GM21423 (cell line): ENCODE measurements at regions not wholly inside any gene's neighbourhood (a gene's known extent, or its start where the extent isn't known, plus 50 kb on each side); places are given as distances from the start of the nearest gene placed in this dataset.
"Not testable (repeated sequence)": the region's sequence is repeated elsewhere in the genome, so short reads cannot be mapped to it uniquely, and the experiment has no call there.

Source experiments
- ATAC-seq: cut with Tn5 transposase; IDR thresholded peaks from one replicate; pipeline ENCODE4 v1.9.1; 2021; ENCODE audit warnings: mild to moderate bottlenecking, moderate library complexity; ENCODE audit not compliant: unreplicated experiment

DNA sequence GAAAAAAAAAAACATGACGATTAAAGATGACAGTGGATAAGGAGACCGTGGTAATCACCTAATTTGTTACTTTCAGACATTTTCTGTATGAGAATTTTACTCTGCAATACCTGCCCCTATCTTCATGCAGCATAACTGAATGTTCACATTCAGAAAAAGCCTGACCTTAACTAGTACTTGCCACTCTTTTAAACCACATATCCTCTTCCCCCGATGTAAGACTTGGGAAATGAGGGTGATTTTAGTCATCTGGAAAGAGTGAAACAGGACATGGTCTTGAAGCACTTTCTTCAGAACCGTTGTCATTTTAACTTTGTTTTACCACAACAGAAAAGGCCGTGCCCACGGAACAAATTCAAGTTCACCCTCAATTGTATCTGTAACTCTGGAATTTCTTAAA, 318.5 kb downstream of the BCL2L11 start:
- not testable (repeated sequence) for ATAC-seq

- not testable (repeated sequence) for ATAC-seq
These were observed 320.9 kb downstream of the BCL2L11 start for GRCh38 chr2:111441614-111442013.

- ATAC-seq = not testable (repeated sequence)
These were observed 322.2 kb downstream of the BCL2L11 start for GRCh38 chr2:111442767-111443454.

- not testable (repeated sequence) for ATAC-seq
These were observed 323.8 kb downstream of the BCL2L11 start for GRCh38 chr2:111444516-111444915.

GRCh38 chr2:111445191-111445929, 324.6 kb downstream of the BCL2L11 start:
- ATAC-seq = not testable (repeated sequence)

DNA sequence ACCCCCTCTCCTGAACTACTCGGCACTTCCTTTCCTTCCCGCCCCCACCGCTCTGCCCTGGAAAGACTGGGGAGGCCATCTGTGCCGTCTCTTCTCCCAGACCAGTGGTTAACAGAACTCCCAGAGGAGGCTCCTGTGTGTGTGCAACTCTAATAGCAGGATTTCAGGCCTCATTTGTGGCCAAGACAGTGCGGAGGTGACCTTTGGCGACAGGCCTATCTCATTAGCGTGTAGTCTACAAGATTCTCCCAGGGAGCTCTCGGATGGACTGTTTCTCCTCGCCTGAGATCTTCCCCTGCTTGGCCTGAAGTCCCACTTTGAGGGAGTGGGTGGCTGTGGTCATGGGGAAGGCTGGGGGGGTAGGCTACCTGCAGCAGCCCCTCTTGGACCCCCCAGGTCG, 325.2 kb downstream of the BCL2L11 start:
- not testable (repeated sequence) for ATAC-seq

DNA sequence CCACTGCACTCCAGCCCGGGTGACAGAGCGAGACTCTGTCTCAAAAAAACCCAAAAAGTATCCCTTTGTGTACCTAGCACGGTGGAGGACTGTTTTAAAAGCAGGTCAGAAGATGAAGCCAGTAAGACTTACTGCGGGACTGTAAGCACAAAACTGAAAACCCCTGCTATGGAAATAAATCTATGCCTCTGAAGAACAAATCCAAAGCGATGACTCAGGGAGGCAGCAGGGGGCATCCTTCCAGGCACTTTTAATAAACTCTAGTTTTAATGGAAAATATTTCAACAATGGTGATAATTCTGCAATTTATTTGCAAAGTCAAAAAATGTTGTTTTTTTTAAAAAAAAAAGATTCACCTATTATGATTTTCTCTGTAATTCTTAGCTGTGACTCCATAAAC, 326.8 kb downstream of the BCL2L11 start:
- ATAC-seq = not testable (repeated sequence)

GRCh38 chr2:111448796-111449195, 328.1 kb downstream of the BCL2L11 start:
- not testable (repeated sequence) for ATAC-seq

GRCh38 chr2:111450526-111450925, 329.8 kb downstream of the BCL2L11 start:
- not testable (repeated sequence) for ATAC-seq

DNA sequence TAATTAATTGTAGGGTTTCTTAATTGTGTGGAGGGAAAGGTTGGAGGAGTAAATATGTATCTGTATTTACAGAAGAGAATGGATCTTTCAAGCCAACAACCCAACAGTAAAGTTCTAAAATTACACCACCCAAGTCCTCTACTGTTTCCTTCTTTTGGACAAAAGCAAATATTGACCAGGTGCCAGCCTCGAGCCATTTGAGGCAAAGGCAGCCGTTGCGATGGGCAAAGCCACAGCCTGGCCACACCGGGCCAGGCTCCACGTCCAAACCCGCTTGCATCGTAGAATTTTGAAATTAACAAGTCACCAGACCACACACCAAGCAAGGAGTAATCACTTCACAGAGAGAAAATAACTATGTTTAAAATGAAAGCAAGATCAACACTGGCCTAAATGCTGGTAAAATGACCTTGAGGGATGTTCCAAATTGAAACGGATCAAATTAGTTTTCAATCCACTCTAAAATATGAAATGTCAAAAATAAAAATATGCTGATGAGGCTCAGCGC, 331.0 kb downstream of the BCL2L11 start:
- not testable (repeated sequence) for ATAC-seq

GRCh38 chr2:111452208-111452607, 331.5 kb downstream of the BCL2L11 start:
- peak; percentile 59 for ATAC-seq

- not testable (repeated sequence) for ATAC-seq
These were observed 332.6 kb downstream of the BCL2L11 start for GRCh38 chr2:111453308-111453707.

- not testable (repeated sequence) for ATAC-seq
These were observed 333.1 kb downstream of the BCL2L11 start for GRCh38 chr2:111453816-111454215.

DNA sequence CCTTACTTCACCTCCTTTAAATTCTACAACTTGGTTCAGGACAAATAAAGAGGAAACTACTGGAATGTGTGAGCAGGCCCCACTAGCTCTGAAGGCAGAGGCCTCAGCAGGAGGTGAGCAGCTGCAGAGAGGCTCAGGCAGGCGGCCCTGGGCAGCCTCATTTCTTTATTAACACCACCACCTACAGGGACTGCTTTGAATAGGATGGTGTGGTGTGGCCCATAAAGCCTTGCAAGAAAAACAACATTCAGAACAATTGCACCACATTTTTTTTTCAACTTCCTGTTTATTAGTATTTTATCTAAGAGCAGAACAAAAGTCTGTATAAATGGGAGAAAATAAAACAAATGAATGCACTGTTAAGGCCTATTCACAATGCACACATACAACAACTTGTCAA, 333.7 kb downstream of the BCL2L11 start:
- ATAC-seq = peak; percentile 80

- not testable (repeated sequence) for ATAC-seq
These were observed 334.6 kb downstream of the BCL2L11 start for GRCh38 chr2:111455016-111456015.

GRCh38 chr2:111457191-111457590, 336.5 kb downstream of the BCL2L11 start:
- ATAC-seq = not testable (repeated sequence)

- not testable (repeated sequence) for ATAC-seq
These were observed 340.2 kb downstream of the BCL2L11 start for GRCh38 chr2:111460901-111461300.

DNA sequence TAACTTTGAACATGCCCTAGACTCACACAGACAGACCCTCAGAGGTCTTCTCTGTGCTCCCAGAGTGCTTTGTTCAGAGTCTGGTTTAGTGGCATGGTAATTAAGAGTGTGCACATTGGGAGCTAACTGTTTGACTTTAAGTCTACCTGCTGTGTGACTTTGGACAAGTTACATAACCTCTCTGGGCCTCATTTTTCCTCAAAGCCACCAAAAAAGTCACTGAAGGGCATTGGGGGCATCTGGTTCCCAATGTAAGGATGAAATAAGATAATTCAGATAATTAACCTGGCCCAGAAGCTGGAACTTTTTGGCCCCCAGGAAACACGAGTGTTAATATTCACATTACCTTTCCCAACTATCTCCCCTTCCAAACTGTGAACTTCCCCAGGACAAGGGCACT, 341.1 kb downstream of the BCL2L11 start:
- not testable (repeated sequence) for ATAC-seq

DNA sequence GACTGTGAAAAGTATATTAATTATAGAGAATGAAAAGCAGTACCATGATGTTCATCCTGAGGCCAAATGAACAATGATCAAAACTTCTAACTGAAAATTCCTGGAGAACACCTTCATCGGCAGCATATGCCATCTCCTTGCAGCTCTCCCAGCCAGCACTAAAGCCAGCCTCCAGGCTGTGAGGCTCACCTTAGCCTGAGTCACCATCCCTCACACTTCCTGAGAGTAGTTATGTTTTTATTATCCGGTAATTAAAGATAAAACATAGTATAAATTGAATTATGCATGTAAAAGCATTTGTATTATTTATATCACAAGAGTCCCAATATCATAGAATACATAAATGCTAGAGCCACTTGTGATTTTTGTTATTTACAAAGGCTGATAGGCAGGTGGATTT, 341.9 kb downstream of the BCL2L11 start:
- ATAC-seq = not testable (repeated sequence)

GRCh38 chr2:111463238-111463848, 342.6 kb downstream of the BCL2L11 start:
- not testable (repeated sequence) for ATAC-seq
